ENCODE measurements at regions not wholly inside any gene's neighbourhood (a gene's known extent, or its start where the extent isn't known, plus 50 kb on each side); places are given as distances from the start of the nearest gene placed in this dataset.

DNA sequence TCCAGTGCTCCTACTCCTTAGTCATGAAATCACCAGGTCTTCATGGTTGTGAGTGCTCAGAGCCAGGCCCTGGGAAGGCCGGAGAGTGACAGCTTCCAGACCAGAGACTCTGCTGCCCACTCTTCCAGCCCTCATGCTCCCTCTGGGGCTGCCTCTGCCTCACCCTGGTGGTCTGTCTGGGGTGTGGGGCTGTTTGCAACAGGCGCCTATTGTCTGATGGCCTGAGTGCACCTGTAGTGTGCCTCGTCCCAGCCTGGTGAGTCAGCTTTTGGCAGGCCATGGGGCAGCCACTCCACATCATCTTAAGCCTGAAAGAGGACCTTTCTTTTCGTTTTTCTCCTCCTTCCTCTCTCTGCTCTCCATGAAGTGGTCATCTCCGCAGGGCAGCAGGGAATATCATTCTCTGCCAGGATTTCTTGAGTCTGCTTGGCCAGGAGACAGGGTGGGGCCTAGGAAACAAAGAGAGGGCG, 173.8 kb downstream of the VEGFA start:
- 36% methylated on average over 6 of the region's 6 CpGs for WGBS (ENCODE audit: low lambda C conversion rate)
- Histone ChIP-seq H3K9me3 (ENCODE audit: low read length) (no peaks in the 10 kb centered on the region; the same call in 1 of the 2 replicates), H3K4me2 (ENCODE audit: low read depth, low read length) (no peak overlapping the region), H3K27ac (ENCODE audit: extremely low read length, insufficient read depth, low read length) (no peak overlapping the region), H2AFZ (ENCODE audit: low read length) (no peak overlapping the region), H3K4me3 (replicated peaks in 1 of 3; ENCODE audit: insufficient read depth in 1 of 3, low read depth in 2 of 3, low read length in 3 of 3) (no peak overlapping the region), H3K9ac (ENCODE audit: insufficient read depth, low read depth, low read length) (no peak overlapping the region), H3K4me1 (ENCODE audit: insufficient read depth, low read length) (peaks cover 11% of the 10 kb centered on the region; the same call in 1 of the 2 replicates), H3K27me3 (ENCODE audit: control insufficient read depth in 1 of 2, insufficient read depth in 2 of 2, low read length in 2 of 2) (peaks cover 13 to 38% of the 10 kb centered on the region in 2 experiments), H3K36me3 (replicated peaks in 1 of 2; ENCODE audit: control insufficient read depth in 1 of 2, insufficient read depth in 2 of 2, low read length in 2 of 2) (no peaks in the 10 kb centered on the region), H3K79me2 (ENCODE audit: insufficient read depth, low read length) (no peaks in the 10 kb centered on the region), H4K20me1 (ENCODE audit: insufficient read depth, low read length) (no peaks in the 10 kb centered on the region)
- DNase-seq (ENCODE audit: low spot score) = no peak
- in situ Hi-C loops (cut with HindIII; ENCODE audit: extremely low pct_ligation_motif_present, low pct_unique_long_range_greater_than_20kb) (no loop called here), intact Hi-C loops (cut with micrococcal nuclease; ENCODE audit: unreplicated experiment) (no loop called here)
- POLR2A ChIA-PET = no interaction called here
- ATAC-seq = peak; percentile 24; the same call in 2 of the 3 replicates
- no TSS peak for BruUV-seq (replicated peaks)
- no peak for FAIRE-seq
- CTCF ChIA-PET (ENCODE audit: low intra/inter-chr PET ratio, low total read pairs) = no interaction called here
- TF ChIP-seq FOSL2 (CRISPR knock-in tag; IDR thresholded peaks at IDR 0.05) (peak; percentile 25; the same call in 1 of the 2 replicates), ZNF768 (CRISPR knock-in tag; IDR thresholded peaks at IDR 0.05) (peak; percentile 39; the same call in 1 of the 2 replicates), ZSCAN25 (CRISPR knock-in tag; IDR thresholded peaks at IDR 0.05) (no peak)
- TF ChIP-seq, protein P1, sequence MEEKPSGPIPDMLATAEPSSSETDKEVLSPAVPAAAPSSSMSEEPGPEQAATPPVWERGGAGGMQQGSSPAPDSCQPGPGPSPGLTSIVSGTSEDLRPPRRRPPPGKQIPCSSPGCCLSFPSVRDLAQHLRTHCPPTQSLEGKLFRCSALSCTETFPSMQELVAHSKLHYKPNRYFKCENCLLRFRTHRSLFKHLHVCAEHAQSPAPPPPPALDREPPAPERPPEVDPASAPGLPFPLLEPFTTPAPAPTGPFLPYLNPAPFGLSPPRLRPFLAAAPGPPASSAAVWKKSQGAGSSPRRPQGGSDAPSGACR (CRISPR knock-in tag; IDR thresholded peaks at IDR 0.05) = 0 out of 2 replicates have a peak, but pooled peaks have one; percentile 33

DNA sequence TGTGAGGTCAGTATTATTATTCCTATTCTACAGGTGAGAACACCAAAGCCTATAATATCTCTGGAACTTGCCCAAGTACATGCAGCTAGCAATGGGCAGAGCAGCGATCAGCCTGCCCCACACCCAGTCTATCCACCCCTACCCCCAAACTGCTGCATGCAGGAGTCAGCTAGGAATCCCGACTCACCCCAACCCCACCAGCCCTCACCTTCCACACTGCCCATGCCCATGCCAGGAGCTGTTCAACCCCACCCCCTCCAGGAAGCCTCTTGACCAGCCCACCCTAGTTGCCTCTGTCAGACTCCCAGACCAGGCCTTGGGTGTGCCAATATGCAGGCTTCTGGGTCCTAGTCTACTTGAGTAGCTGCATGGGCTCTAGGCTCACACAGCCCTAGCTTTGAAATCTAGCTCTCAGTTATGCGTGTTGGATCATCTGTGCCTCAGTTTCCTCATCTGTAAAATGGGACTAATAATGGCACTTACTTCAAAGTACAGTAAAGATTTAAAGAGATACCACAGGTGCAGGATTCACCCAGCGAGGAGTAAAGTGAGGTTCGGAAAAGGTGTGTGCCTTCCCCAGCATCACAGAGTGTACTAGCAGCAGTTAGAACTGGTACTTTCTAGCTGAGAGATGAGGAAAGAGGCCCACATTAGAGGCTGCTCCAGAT, 173.2 kb downstream of the VEGFA start:
- no TSS peak for BruUV-seq (replicated peaks)
- Histone ChIP-seq H3K9me3 (ENCODE audit: low read length) (no peaks in the 10 kb centered on the region; the same call in 1 of the 2 replicates), H3K36me3 (replicated peaks in 1 of 2; ENCODE audit: control insufficient read depth in 1 of 2, insufficient read depth in 2 of 2, low read length in 2 of 2) (no peaks in the 10 kb centered on the region), H3K9ac (ENCODE audit: insufficient read depth, low read depth, low read length) (no peak overlapping the region), H3K4me3 (replicated peaks in 1 of 3; ENCODE audit: insufficient read depth in 1 of 3, low read depth in 2 of 3, low read length in 3 of 3) (no peak overlapping the region), H4K20me1 (ENCODE audit: insufficient read depth, low read length) (no peaks in the 10 kb centered on the region), H3K4me2 (ENCODE audit: low read depth, low read length) (no peak overlapping the region), H2AFZ (ENCODE audit: low read length) (no peak overlapping the region), H3K27me3 (ENCODE audit: control insufficient read depth in 1 of 2, insufficient read depth in 2 of 2, low read length in 2 of 2) (peaks cover 16 to 43% of the 10 kb centered on the region in 2 experiments), H3K4me1 (ENCODE audit: insufficient read depth, low read length) (peaks cover 13% of the 10 kb centered on the region; the same call in 1 of the 2 replicates), H3K27ac (ENCODE audit: extremely low read length, insufficient read depth, low read length) (no peak overlapping the region), H3K79me2 (ENCODE audit: insufficient read depth, low read length) (no peaks in the 10 kb centered on the region)
- FAIRE-seq = no peak
- DNase-seq (ENCODE audit: low spot score) = no peak
- no peak for TF ChIP-seq YY1 (IDR thresholded peaks at IDR 0.05; ENCODE audit: insufficient read depth, insufficient replicate concordance, low read depth, low read length)
- TF ChIP-seq ZNF629 (CRISPR knock-in tag; conservative IDR thresholded peaks at IDR 0.05) = peak; percentile 64
- TF ChIP-seq GABPA (IDR thresholded peaks at IDR 0.05; ENCODE audit: low read depth, low read length) = peak; percentile 14; the same call in 1 of the 2 replicates
- no peak for TF ChIP-seq GABPA (CRISPR knock-in tag; IDR thresholded peaks at IDR 0.05; ENCODE audit: low read depth)
- no peak for ATAC-seq
- ChIA-PET POLR2A (no interaction called here), CTCF (ENCODE audit: low intra/inter-chr PET ratio, low total read pairs) (no interaction called here)
- WGBS (ENCODE audit: low lambda C conversion rate) = 75% methylated on average over 5 of the region's 5 CpGs
- intact Hi-C loops (cut with micrococcal nuclease; ENCODE audit: unreplicated experiment) (no loop called here), in situ Hi-C loops (cut with HindIII; ENCODE audit: extremely low pct_ligation_motif_present, low pct_unique_long_range_greater_than_20kb) (no loop called here)
